ENCODE measurements at regions not wholly inside any gene's neighbourhood (a gene's known extent, or its start where the extent isn't known, plus 50 kb on each side); places are given as distances from the start of the nearest gene placed in this dataset.

GRCh38 chr17:77577491-77577890, 381.0 kb upstream of the TNRC6C start:
- Histone ChIP-seq H3K27me3 (no peaks in the 10 kb centered on the region), H3K27ac (no peak overlapping the region), H3K4me1 (no peaks in the 10 kb centered on the region), H3K4me3 (no peak overlapping the region), H3K36me3 (no peaks in the 10 kb centered on the region), H3K9me3 (peaks cover 4 to 8% of the 10 kb centered on the region in 2 donors)
- TF ChIP-seq POLR2AphosphoS5 (IDR thresholded peaks at IDR 0.05) (no peak), POLR2A (IDR thresholded peaks at IDR 0.05) (no peak), CTCF (IDR thresholded peaks at IDR 0.05) (no peak)
- no peak for DNase-seq (ENCODE audit: low spot score in 2 of 2)
- intact Hi-C loops (cut with DNase I; ENCODE audit: low total_unique reads): no loop called here

- H3K4me1 ChIP-seq: no peaks in the 10 kb centered on the region
- intact Hi-C loops (cut with DNase I; ENCODE audit: low total_unique reads): no loop called here
- H3K27me3 ChIP-seq: no peaks in the 10 kb centered on the region
- no peaks in the 10 kb centered on the region for H3K36me3 ChIP-seq
- TF ChIP-seq POLR2A (IDR thresholded peaks at IDR 0.05) (no peak), CTCF (IDR thresholded peaks at IDR 0.05) (no peak), POLR2AphosphoS5 (IDR thresholded peaks at IDR 0.05) (no peak)
- H3K9me3 ChIP-seq: peaks cover 4 to 8% of the 10 kb centered on the region in 2 donors
- H3K27ac ChIP-seq: no peak overlapping the region
- no peak for DNase-seq (ENCODE audit: low spot score in 2 of 2)
- H3K4me3 ChIP-seq: no peak overlapping the region
Observed at GRCh38 chr17:77579131-77579530, 379.4 kb upstream of the TNRC6C start.

DNA sequence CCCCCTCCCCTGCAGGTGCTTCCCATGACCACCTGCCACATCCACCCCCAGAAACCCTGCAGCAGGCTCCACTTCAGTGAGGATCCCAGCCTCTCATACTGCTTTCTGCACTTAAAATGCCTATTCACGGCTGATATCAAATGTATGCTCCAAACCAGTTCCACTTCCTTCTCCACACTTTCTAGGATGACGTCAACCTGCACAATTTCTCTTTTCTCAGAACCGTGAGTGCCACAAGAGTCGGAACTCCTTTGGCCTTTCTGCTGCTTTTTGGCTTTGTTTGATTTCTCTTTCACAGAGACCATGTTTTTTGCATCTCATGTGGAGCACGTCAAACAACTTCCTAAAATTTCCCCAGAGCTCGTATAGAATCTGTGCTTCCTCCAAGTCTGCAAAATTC, 378.8 kb upstream of the TNRC6C start:
- Histone ChIP-seq H3K4me3 (no peak overlapping the region), H3K27ac (no peak overlapping the region), H3K9me3 (peaks cover 4 to 8% of the 10 kb centered on the region in 2 donors), H3K36me3 (no peaks in the 10 kb centered on the region), H3K4me1 (no peaks in the 10 kb centered on the region), H3K27me3 (no peaks in the 10 kb centered on the region)
- TF ChIP-seq CTCF (IDR thresholded peaks at IDR 0.05): no peak
- DNase-seq (ENCODE audit: low spot score in 2 of 2): no peak
- intact Hi-C loops (cut with DNase I; ENCODE audit: low total_unique reads): no loop called here

DNA sequence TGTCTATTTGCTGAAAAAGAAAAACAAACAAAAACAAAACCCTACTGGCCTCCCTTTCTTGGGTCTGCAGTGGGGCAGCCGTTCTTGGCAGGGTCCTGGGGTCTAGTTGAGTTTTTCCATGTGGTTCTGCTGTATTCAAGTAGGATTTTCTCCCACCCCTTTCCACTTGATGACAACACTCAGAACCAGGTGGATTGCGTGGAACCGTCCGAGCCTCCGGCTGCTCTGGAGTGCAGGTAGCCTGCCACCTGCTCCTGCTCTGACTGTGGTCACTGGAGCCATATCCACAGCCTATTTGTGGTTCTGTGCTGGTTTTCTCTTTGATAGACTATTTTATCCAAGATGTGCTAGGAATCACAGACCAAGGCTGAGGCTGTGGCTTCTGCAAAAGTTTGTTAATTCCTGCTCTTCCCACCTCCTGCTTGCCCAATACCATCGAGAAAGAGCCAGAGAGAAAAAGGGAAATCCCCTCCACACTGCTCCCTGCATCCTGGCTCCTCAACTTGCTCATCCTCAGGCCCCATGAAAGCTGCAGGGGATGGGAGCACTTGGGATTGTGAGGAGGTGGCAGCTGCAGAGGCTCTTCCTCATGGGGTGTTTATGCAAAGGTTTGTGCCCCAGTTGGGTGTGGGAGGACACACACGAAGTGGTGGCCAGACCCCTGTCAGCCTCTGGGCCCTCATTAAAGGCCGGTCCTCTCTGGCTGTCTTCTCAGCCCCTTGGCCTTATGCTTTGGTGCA, 377.8 kb upstream of the TNRC6C start:
- intact Hi-C loops (cut with DNase I; ENCODE audit: low total_unique reads): no loop called here
- H3K36me3 ChIP-seq: no peaks in the 10 kb centered on the region
- no peak for TF ChIP-seq POLR2AphosphoS5 (IDR thresholded peaks at IDR 0.05)
- no peak for TF ChIP-seq POLR2A (IDR thresholded peaks at IDR 0.05)
- no peak for TF ChIP-seq CTCF (IDR thresholded peaks at IDR 0.05)
- no peaks in the 10 kb centered on the region for H3K27me3 ChIP-seq
- DNase-seq (ENCODE audit: low spot score in 2 of 2): no peak
- H3K27ac ChIP-seq: no peak overlapping the region
- no peaks in the 10 kb centered on the region for H3K4me1 ChIP-seq
- no peak overlapping the region for H3K4me3 ChIP-seq
- H3K9me3 ChIP-seq: peaks cover 4 to 8% of the 10 kb centered on the region in 2 donors

DNA sequence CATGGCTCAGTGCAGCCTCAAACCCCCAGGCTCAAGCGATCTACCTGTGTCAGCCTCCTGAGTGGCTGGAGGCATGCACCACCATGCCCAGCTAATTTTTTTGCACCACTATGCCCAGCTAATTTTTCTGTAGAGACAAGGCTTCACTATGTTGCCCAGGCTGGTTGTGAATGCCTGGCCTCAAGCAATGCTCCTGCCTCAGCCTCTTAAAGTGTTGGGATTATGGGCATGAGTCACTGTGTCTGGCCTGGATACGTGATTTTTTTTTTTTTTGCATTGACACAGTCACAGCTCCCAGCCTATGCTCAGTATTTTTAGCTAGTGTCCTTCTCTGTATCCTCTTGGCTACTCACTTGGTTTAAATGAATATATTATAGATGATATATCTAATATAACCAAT, 377.0 kb upstream of the TNRC6C start:
- no peaks in the 10 kb centered on the region for H3K36me3 ChIP-seq
- DNase-seq (ENCODE audit: low spot score in 2 of 2): no peak
- H3K9me3 ChIP-seq: peaks cover 4 to 8% of the 10 kb centered on the region in 2 donors
- TF ChIP-seq POLR2A (IDR thresholded peaks at IDR 0.05): no peak
- TF ChIP-seq CTCF (IDR thresholded peaks at IDR 0.05): no peak
- TF ChIP-seq POLR2AphosphoS5 (IDR thresholded peaks at IDR 0.05): no peak
- no peak overlapping the region for H3K4me3 ChIP-seq
- H3K27me3 ChIP-seq: no peaks in the 10 kb centered on the region
- no peaks in the 10 kb centered on the region for H3K4me1 ChIP-seq
- H3K27ac ChIP-seq: no peak overlapping the region
- intact Hi-C loops (cut with DNase I; ENCODE audit: low total_unique reads): no loop called here

Data from breast epithelium (tissue), 4 donors.